HG02970 (cell line): ENCODE measurements at regions not wholly inside any gene's neighbourhood (a gene's known extent, or its start where the extent isn't known, plus 50 kb on each side); places are given as distances from the start of the nearest gene placed in this dataset.
"Not testable (repeated sequence)": the region's sequence is repeated elsewhere in the genome, so short reads cannot be mapped to it uniquely, and the experiment has no call there.

Source experiments
- ATAC-seq: cut with Tn5 transposase; IDR thresholded peaks from one replicate; pipeline ENCODE4 v1.9.1; 2021; ENCODE audit warnings: mild to moderate bottlenecking, moderate library complexity, moderate number of reproducible peaks; ENCODE audit not compliant: unreplicated experiment, low FRiP score

DNA sequence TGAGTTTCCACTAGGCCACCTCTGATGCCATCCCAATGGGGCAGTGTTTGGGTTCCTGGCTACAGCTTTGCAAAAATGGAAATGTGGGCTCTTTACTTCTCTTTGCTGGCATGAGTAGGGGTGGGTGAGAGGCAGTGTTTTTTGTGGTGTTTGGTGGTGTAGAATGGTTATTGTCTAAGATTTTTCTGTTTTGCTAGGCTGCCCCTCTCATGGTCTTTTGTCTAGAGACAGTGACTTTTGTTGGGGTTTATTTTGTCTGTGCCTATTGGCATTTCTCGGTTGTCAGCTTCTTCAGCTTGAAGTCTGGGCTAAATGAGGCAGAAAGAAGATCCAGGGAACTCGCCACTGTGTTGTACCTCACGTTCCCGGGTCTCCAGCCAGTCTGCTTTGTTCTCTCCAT lies 112.1 kb downstream of the CENPF start:
- no peak for ATAC-seq

DNA sequence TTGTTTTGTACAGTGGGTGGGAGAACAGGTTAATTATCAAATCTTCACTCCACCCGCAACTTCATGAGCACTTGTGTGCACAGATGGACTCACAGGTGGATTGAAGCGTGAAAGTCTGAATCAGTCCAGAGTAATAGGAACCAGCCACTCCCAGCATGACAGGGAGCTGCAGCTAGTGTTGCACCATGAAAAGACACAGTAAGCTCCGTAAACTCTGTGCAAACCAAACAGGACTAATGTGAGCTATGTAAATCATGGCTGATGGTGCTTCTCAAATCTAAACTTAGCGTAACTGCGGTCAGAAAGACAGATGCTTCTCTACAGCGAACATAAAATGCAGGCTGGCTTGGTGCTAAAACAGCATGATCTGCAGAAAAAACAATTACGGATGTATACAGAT lies 114.4 kb downstream of the CENPF start:
- ATAC-seq = no peak

DNA sequence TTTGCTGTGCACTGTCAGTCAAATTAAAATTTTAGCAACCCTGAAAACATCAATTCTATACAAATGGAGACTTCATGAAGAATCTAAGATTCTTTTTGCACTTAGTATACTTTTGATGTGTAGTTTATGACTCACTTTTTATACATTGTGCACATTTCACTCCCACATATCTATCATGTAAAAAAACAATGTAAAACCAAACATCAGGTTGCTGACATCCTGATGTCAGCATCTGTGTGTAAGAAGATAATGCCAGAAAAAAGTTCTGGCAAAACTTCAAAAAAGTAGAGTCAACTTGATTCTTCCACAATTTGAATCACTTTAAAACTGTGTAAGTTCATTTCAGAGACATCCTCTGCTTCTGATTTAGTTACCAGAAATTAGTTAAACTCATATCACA lies 115.7 kb downstream of the CENPF start:
- ATAC-seq = no peak

DNA sequence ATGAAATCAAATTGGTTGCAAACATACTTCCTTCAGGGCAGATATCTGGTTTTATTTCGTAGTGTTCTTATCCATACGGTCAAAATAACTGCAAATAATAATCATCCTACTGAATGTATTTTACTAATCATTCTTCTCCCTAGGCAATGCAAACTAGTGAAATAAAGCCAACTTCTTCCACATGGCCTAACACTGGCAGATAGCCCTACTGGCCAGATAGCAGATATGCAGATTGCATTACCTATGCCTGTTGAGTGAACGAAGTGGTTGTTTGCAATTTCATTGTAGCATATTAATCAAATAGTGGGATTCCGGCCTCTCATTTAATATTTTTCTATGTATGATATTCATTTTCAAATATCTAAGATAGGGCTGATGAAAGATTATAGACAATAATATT lies 116.2 kb downstream of the CENPF start:
- no peak for ATAC-seq

DNA sequence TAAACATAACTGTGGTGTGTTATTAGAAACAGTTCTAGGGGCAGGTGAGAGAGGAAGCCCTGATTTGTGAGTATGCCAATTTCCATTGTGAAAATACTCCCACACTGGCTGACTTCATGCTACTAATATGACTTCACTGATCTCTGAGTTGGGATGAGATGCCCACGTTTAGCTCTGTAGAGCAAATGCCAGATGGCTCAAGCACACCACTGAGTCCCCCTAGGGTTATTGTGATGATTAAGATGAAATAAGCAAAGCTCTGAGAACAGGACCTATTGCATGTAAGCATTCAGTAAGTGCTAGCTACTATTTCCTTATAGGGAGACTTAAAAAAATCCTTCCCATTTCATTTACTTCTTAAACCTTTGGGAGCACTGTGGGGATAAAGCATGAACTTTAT lies 117.6 kb downstream of the CENPF start:
- ATAC-seq = no peak

DNA sequence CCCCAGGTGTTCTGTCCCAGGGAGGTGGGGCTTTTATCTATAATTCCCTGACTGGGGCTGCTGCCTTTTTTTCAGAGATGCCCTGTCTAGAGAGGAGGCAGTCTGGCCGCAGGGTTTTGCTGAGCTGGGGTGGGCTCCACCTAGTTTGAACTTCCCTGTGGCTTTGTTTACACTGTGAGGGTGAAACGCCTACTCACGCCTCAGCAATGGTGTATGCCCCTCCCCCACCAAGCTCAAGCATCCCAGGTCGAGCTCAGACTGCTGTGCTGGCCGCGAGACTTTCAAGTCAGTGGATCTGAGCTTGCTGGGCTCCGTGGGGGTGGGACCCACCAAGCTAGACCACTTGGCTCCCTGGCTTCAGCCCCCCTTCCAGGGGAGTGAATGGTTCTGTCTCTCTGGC lies 124.3 kb downstream of the CENPF start:
- ATAC-seq = no peak

DNA sequence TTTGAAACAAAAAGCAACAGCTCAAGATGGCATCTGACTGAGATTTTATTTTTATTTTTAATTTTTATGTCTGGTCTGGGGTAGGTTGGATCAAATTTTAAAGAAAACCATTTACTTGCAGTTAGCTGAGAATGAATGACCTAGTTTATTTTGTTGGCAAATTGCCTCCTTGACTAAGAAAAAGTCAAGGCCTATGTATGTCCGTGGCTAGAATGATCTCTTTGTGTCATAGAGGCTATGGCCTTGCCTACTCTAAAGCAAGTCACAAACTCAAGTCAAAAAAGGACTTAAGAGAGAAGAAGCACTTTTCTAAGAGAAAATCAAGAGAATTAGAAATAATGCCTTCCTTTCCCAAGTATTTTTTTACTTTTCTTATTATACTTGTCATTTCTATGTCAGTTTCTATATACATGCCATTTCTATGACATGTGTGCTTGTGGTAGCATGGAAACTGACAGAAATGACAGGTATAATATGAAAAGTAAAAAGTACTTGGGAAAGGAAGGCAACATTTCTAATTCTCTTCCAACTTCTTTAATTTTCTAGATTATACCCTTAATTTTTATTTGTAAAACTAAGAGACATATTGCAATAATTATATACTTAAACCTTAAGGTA lies 136.7 kb downstream of the CENPF start:
- ATAC-seq = no peak

DNA sequence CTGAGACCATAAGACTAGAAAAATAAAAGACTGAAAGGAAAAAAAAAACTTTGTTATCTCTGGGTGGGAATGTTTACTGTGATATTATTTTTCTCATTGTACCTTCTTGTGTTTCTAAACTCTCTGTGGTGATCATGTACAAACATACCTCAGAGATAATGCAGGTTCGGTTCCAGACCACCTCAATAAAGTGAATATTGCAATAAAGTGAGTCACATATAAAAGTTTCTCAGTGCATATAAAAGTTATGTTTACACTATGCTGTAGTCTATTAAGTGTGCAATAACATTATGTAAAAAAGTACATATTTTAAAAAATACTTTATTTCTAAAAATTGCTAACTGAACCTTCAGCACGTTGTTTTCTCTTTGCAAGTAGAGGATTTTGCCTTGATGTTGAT lies 137.5 kb downstream of the CENPF start:
- no peak for ATAC-seq

DNA sequence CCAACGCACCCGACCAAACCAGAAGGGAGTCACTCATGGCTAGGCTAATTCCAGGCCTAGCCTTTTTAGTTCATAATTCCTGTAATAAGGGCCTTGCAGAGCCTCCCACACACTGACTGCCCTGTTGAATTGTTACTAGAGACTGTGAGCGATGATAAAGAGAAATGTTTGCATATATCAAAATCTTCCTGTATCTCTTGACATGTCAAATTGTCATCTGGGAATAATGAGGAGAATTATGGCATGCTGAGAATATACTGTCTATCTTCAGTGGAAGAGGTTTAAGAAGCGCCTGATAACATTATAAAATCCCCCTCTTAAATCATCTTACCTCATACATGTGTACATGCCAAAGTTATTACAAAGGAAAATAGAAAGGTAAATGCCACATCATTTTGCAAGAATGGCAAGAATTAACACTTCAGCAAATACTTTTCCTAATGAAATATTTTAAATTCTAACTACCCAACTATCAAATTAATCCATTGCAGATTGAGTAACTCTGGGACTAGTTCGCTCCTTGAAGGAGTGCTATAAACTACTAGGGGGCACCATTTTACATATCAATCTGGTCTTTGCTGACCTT lies 144.1 kb downstream of the CENPF start:
- no peak for ATAC-seq

DNA sequence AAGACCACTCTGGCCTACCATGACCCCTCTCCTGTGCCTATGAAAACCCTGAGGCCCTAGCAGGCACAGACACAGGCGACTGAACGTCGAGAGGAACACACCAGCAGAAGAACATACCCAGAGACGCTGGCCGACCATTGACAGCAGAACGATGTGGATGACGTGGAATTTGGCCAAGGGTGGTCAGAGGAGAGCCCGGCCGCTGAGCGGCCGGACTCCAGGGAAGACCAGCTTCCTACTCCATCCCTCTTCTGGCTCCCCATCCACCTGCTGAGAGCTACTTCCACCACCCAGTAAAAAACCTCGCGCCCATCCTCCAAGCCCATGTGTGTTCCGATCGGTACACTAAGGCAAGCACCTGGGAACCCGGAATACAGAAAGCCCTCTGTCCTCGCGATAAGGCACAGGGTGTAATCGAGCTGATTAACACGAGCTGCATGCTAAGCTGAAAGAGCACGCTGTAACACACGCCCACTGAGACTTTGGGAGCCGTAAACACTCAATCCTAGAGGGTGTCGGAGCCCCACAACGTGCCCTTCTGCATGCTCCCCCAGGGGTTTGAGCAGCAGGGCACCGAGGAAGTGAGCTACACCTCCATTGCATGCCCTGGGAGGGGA lies 150.3 kb downstream of the CENPF start:
- no peak for ATAC-seq

DNA sequence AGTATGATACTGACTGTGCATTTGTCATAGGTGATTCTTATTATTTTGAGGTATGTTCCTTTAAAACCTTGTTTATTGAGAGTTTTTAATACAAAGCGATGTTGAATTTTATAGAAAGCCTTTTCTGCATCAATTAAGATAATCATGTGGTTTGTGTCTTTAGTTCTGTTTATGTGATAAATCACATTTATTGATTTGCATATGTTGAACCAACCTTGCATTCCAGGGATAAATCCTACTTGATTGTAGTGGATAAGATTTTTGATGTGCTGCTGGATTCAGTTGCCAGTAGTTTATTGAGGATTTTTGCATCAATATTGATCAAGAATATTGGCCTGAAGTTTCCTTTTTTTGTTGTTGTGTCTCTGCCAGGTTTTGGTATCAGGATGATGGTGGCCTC lies 158.0 kb downstream of the CENPF start:
- no peak for ATAC-seq

DNA sequence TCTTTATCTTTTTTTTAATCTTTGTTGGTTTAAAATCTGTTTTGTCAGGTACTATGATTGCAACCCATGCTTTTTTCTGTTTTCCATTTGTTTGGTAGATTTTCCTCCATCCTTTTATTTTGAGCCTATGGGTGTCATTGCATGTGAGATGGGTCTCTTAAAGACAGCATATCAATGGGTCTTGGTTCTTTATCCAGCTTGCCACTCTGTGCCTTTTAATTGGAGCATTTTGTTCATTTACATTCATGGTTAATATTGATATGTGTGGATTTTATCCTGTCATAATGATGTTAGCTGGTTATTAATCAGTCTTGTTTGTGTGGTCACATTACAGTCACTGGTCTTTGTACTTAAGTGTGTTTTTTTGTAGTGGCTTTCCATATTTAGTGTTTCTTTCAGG lies 159.9 kb downstream of the CENPF start:
- ATAC-seq = no peak

DNA sequence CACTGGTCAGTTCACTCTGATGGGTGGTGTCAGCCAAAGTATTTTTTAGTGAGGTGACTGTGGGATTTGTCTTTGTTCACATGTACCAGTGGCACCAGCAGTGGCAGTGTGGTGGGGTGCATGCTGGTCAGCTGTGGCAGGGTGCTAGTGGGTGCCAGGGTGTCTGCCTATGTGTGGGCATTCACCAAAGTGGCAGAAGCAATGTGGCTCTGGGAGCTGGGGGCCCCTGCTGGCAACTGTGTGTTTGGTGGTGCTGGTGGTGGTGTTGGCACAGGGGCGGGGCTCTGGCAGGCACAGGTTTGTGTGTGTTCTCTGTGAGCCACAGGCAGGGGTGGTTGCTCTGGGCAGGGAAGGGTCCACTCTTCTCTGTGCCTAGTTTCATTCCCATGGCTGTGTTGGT lies 161.5 kb downstream of the CENPF start:
- ATAC-seq = no peak

DNA sequence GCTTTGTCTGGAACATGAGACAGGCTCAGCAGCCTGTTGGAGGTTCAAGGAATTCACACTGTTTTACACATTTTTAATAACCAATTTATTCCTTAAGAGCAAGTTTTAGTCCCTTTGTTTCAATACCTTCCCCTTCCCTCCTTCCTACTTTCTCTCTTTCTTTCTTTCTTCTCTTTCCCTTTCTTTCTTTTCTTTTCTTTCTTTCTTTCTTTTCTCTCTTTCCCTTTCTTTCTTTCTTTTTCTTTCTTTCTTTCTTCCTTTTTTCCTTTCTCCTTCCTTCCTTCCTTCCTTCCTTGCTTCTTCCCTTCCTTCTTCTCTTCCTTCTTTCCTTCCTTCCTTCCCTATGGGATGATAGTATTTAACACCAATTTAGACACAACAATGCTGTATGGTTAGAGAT lies 164.2 kb downstream of the CENPF start:
- ATAC-seq = no peak

DNA sequence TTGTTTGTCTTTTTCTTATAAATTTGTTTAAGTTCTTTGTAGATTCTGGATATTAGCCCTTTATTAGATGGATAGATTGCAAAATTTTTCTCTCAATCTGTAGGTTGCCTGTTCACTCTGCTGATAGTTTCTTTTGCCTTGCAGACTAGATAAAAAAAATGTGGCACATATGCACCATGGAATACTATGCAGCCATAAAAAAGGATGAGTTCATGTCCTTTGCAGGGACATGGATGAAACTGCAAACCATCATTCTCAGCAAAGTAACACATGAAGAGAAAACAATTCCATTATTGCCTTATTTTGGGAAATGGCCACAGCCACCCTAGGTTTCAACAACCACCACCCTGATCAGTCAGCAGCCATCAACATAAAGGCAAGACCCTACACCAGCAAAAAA lies 166.7 kb downstream of the CENPF start:
- ATAC-seq = not testable (repeated sequence)

DNA sequence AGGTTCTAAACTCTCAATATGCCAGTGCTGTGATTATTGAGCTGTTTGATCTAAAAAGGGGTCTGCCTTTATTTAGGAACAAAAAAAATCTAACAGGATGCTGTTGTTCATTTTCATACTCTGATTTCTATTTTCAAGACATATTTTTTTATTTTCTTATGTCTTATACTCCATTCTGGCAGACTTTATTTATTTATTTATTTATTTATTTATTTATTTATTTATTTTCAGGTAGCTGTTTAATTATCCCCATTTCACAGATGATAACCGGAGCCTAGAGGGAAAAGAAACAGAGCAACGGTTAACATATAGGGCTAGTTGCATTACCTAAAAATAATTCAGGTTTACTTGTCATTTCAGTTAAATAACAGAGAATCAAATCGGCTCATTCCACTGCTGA lies 174.4 kb downstream of the CENPF start:
- no peak for ATAC-seq

DNA sequence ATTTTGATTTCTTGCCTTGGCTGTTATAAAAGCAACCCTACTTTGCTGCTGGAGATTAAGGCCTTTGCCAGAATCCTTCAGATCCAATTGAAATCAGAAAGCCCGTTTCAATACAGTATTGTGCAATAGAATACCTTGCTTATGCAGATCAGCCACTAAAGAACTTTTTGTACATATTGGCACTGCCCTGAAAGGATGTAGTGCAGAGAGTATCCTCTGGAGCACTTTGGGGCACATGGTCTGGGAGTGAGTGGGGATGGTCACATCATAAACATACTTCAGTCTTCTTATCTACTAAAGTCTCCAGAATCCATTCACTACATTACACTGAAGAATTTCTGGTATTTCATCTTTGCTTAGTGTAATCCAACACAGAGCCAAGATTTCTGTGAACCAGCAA lies 189.0 kb downstream of the CENPF start:
- no peak for ATAC-seq

DNA sequence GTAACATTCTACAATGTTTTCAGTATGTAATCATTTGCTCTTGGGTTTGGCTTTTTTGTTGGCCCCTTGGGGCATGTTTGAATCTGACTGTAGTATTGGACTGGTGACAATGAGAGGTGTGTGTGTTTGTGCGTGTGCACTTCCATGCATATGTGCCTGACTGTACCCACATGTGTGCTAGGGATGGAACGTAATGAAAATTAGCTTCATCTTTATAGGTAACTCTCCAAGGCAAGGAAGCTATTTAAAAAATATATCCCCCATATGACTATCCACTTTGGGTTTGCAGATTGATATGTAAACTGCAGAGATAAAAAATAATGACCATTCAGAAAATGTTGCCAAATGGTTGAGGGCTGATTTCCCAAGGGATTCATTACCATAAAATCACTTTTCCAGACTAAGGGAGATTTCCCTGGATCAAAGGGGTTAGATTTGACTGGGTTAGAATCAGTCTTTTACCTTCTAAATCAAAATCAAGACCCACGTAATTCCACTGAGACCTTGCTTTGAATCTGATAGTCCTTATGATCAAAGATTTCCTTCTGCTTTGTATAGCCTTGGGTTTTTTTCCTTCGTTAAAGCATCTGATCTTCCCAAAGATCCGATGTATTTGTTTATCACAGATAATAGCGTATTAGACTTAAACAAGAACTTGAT lies 189.7 kb downstream of the CENPF start:
- no peak for ATAC-seq

DNA sequence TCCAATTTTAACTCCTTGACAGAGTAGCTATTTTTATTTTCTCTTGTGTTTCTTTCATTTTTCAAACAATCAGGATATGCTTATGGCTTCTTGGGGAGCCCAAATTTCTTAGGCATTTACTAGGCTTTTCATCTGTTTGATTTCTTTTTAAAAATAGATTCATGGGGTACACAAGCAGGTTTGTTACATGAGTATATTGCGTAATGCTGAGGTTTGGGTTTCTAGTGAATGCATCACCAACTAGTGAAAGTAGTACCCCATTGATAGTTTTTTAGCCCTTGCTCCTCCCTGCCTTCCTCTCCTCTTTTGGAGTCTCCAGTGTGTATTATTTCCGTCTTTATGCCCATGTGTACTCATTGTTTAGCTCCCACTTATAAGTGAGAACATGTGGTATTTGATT lies 190.7 kb downstream of the CENPF start:
- ATAC-seq = no peak

DNA sequence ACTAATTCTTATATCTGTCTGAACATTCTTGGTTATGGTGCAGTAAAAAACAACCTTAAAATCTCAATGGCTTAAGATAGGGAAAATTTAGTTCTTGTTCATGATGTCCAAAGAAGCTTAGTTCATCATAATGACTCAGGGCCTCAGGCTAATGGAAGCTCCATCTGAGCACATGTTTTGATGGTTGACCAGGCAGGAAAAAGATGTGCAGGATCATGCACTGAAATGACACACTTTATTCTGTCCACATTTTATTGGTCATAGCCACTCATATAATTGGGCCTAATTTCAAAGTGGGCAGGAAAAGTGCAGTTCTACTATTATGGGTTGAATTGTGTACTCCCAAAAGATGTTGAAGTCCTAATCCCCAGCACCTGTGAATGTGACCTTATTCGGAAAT lies 198.2 kb downstream of the CENPF start:
- no peak for ATAC-seq

DNA sequence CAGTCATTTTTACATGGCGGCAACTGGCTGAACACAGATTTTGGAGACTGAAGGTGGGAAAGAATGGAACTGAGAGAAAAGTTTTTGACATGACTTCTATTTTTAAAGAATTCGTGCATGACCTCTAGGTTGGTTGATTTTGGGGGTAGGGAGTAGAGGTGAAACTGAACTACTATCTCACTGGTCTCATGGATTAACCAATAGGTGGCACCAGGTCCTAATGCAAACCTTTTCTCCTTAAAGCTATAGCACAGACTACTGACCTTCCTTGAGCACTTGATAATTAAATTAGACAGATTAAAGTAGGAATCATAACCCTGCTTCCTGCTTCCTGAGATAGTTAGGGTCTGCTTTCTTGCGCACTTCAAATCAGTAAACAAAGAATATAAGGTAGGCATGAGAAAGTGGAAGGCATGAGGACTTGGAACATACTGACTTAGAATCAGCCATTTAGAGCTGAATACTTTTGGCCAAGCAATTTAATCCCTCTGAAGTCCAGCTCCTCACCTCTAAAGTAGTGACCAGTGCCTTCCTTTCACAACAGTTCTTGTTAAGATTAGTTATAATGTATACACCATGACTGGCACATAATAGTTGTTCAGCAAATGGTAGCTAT lies 206.0 kb downstream of the CENPF start:
- ATAC-seq = no peak
